ENCODE measurements at regions not wholly inside any gene's neighbourhood (a gene's known extent, or its start where the extent isn't known, plus 50 kb on each side); places are given as distances from the start of the nearest gene placed in this dataset.

GRCh38 chr1:219000631-219001030 is 173.0 kb upstream of the LYPLAL1 start:
- TF ChIP-seq POLR2A (IDR thresholded peaks at IDR 0.05; ENCODE audit: low read length) (no peak), GATA1 (IDR thresholded peaks at IDR 0.05; ENCODE audit: low read depth, low read length) (no peak)
